Lower leg skin (tissue), 4 donors: ENCODE measurements at regions not wholly inside any gene's neighbourhood (a gene's known extent, or its start where the extent isn't known, plus 50 kb on each side); places are given as distances from the start of the nearest gene placed in this dataset.

Experiments used
- DNase-seq, 2 donors: peaks; one replicate each; pipeline ENCODE4 v3.0.0-alpha.2; 2019; ENCODE audit warnings: low spot score in 2 of 2
- H3K4me3 ChIP-seq: fragments of 200-600 bp; sonication (generic); 2 replicates; pipeline ENCODE4 v1.5.1; 2017; ENCODE audit warnings: mild to moderate bottlenecking, low read depth; ENCODE audit not compliant: poor library complexity, severe bottlenecking
- CTCF ChIP-seq, 3 donors: fragments of 450-650 bp; IDR thresholded peaks; one replicate each; pipeline ENCODE4 v1.5.1; 2016; ENCODE audit warnings: antibody characterized with exemption in 3 of 3, mild to moderate bottlenecking in 3 of 3, moderate library complexity in 2 of 3
- POLR2A ChIP-seq, 2 donors: fragments of 450-650 bp; IDR thresholded peaks; one replicate each; pipeline ENCODE4 v1.6.1; 2016 to 2017; ENCODE audit warnings: antibody characterized with exemption in 2 of 2, mild to moderate bottlenecking in 1 of 2, moderate library complexity in 1 of 2
- WGBS, 2 donors: methylation state at CpG; one replicate each; pipeline ENCODE4 v1.1.5; 2018; 5-methylcytosine and 5-hydroxymethylcytosine counted together
- intact Hi-C: fragments of 100-400 bp; cut with DNase I; formaldehyde crosslinking; loops from one replicate; pipeline ENCODE4 v1.15.0; 2023; ENCODE audit warnings: low total_unique reads

DNA sequence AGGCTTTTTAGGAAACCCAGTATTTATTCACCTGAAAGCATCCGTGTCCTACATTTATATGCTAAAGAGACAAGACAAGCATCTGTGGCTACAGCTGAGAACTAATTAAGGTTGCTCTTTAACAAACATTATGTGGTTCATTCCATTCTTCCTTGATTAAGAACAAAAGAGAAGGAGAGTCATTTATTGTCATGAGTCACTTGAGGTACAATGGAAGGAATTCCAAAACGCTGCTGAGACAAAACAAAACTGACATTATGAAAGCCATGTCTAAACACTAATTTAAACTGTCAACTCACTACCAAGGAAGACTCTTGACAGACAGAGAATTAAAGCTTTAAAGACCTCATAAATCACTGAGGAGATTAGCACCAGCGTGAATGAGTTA is 214.4 kb downstream of the BMP4 start:
- TF ChIP-seq POLR2A (IDR thresholded peaks at IDR 0.05) (no peak), CTCF (IDR thresholded peaks at IDR 0.05) (no peak)
- DNase-seq, result no peak
- no peak overlapping the region for H3K4me3 ChIP-seq
- 48 to 50% methylated on average over 3 of the region's 3 CpGs for WGBS, 2 donors
- intact Hi-C loops, result no loop called here

- H3K4me3 ChIP-seq, result no peak overlapping the region
- DNase-seq, result no peak
- TF ChIP-seq CTCF (IDR thresholded peaks at IDR 0.05), result no peak
- no peak for TF ChIP-seq POLR2A (IDR thresholded peaks at IDR 0.05)
- 51 to 57% methylated on average over 5 of the region's 5 CpGs for WGBS, 2 donors
- intact Hi-C loops, result no loop called here
Measured at GRCh38 chr14:53741479-53742232, 215.0 kb downstream of the BMP4 start.

GRCh38 chr14:53740570-53740969 is 216.1 kb downstream of the BMP4 start:
- no peak for DNase-seq
- intact Hi-C loops, result no loop called here
- TF ChIP-seq POLR2A (IDR thresholded peaks at IDR 0.05) (no peak), CTCF (IDR thresholded peaks at IDR 0.05) (no peak)
- H3K4me3 ChIP-seq, result no peak overlapping the region

GRCh38 chr14:53735916-53736315 is 220.7 kb downstream of the BMP4 start:
- TF ChIP-seq CTCF (IDR thresholded peaks at IDR 0.05), result no peak
- TF ChIP-seq POLR2A (IDR thresholded peaks at IDR 0.05), result no peak
- DNase-seq, result no peak
- WGBS, 2 donors, result 42 to 45% methylated on average over 2 of the region's 2 CpGs
- no peak overlapping the region for H3K4me3 ChIP-seq
- intact Hi-C loops, result no loop called here

- WGBS, 2 donors, result 92 to 94% methylated on average over 5 of the region's 5 CpGs
Measured at GRCh38 chr14:53723221-53723620, 233.4 kb downstream of the BMP4 start.

More at GRCh38 chr14:53723221-53723620, 233.4 kb downstream of the BMP4 start:
- DNase-seq, result no peak
- H3K4me3 ChIP-seq, result no peak overlapping the region
- intact Hi-C loops, result no loop called here
- TF ChIP-seq CTCF (IDR thresholded peaks at IDR 0.05) (no peak), POLR2A (IDR thresholded peaks at IDR 0.05) (no peak)
